ENCODE measurements at regions not wholly inside any gene's neighbourhood (a gene's known extent, or its start where the extent isn't known, plus 50 kb on each side); places are given as distances from the start of the nearest gene placed in this dataset.

DNA sequence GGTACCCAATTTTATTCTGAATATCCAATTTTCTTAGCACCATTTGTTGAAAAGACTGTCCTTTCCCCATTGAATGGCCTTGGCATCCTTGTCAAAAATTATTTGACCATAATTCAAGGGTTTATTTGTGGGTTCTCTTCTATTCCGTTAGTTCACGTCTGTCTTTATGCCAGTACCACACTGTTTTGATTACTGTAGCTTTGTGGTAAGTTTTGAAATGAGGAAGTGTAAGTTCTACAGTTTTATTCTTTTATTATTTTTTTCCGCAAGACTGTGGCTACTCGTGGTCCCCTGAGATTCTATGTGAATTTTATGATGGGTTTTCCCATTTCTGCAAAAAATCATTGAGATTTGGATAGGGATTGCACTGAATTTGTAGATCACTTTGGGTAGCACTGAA lies 402.6 kb downstream of the PLK2 start:
- DNase-seq: no peak

DNA sequence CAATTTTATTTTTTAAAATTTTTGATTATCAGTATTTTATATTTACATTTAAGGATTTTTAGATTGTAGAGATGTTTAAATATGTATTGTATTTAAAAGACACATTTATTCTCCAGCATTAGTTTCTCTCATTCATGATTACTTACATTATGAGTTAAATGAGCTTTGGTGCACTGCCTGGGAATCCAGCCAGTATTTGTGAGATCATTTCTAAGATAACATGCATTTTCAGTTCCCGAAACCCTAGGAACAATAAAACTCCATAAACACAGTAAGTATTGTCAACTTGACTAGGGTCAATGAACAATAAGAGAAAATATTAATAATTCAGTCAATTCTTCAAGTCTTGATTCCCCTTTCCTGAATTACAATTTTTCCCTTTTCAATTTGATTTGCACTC lies 403.3 kb downstream of the PLK2 start:
- no peak for DNase-seq

DNA sequence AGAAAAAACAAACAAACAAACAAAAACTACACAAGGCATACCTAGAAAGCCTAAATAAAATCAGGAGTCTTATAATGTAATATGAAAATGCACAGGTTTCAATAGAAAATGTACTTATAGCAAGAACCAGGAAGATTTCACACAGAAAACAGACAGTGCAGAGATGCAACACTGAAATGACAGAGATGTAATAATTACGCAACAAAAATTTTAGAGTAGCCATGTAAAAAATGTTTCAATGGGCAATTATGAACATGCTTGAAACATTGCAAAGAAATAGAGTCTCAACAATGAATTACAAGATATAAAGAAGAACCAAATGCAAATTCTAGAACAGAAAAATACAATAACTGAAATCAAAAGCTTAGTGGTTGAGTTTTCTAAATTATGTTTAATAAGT lies 405.9 kb downstream of the PLK2 start:
- no peak for DNase-seq

DNA sequence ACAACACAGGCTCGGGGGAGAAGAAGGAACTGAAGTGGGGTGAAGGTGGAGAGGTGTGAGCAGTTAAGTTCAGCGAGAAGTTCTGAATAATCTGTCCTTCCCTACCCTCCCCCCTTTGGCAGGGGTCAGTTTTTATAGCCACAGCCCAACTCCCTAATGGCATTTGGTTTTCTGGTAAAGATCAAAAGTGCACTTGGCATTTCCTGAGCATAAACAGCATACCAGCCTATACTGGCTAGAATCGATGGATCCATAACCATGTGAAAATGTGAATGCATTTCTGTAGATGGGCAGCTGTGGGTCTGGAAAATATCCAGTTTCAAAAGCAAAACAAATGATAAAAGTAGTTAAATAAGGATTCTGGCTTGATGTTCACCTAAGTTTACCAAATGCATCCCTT lies 410.9 kb downstream of the PLK2 start:
- no peak for DNase-seq

DNA sequence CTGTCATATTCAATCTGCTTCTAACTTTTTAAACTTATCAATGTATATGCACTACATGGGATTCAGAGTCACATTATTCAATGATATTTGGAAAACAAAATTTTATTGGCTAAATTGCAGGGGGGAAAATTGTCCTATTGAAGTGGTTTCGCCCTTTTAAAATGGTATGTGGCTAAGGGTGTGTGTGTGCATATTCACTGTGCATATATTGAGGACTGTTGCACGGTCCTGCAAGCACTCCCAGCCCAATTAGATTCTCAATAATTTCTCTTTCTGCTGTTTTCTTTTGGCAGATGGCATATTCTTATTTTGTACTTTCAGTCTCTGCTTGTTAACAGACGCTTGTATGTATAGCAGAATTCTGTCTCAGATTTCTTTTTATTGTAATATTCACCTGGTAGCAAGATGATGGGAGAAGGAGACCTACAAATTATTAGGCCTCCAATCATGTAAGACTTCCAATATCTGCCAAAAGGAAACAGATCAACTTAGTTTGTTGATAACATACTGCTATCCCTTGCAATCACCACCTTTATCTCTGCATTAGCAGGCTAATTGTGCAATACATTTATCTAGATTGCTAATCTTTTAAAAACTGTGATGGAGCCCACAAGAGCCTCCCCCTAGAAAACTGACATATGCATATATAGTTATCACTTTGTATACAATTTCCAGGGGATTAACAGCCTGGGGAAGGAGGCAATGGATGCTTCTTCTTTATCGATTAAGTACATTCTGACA lies 411.5 kb downstream of the PLK2 start:
- DNase-seq: no peak

DNA sequence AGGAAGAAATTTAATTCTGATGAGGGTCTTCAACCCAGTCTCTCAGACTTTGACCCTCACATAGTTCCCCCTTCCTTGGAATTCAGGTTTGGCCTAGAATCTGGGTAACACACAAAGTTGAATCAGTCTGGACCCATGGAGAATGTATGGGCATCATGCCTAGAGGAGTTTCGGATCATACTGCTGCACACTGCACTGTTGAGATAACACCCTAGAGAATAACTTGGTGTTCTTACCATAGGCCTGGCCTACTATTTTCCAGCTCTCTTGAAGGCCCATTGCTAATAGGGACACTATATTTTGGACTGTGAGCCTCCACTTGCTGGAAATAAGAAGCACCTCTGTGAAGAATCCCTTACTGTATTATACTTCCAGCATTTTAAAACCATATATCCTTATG lies 413.5 kb downstream of the PLK2 start:
- DNase-seq: no peak

DNA sequence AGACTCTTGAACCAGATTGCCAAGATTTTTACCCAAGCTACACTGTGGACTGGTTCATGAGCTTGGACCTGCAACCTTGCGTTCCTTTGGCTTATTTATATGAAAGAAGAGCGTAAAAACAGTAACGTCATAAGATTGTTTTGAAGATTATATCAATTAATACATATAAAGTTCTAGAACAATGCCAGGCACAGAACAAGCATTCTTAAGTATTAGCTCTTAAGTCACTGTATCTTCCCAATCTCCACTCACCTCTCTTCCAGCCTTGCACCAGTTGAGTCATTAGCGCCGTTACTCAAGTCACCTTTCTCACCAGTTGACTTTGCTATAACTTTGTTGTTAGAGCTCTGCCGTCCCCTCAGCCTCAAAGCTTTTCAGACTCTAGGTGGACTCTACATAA lies 415.7 kb downstream of the PLK2 start:
- DNase-seq: no peak

DNA sequence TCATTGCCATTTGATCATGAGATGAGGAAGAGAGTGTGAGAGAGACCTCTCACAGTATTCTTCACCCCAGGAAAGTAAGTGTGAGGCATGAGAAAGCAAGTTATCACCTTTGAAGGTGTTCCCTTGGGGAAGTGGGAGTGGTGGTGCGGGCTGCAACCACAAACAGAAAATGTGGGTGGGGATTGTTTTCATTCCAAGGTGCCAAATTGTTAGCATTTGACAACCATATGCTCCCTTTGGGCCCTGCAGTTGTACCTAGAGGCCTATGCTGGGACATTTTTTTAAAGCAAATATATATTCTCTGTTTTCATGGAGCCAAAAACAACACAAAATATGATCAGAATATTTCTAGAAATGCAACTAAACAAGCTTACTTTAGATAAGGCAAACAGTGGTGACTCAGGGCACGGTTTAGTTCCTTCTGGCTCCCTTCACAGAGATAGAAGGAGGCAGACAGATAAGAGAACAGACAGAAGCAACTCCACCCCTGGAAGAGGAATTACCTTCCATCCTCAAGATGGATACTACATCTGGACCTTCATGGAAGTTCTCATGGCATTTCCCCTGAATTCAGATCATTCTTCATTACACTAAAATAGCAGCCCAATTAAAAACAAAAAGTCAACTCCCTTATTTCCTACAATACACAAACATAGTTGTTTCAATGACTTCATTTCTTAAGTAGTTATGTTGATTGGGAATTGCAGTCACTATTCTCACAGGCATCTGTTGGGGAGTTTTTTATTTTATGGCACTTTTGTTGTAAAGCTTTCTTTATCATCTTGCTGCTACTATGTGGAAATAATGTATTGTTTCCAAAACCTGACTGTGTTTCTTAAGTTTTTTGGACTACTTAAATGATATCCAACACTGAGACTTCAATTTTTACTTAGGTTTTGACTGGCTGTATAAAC lies 416.6 kb downstream of the PLK2 start:
- DNase-seq: no peak

DNA sequence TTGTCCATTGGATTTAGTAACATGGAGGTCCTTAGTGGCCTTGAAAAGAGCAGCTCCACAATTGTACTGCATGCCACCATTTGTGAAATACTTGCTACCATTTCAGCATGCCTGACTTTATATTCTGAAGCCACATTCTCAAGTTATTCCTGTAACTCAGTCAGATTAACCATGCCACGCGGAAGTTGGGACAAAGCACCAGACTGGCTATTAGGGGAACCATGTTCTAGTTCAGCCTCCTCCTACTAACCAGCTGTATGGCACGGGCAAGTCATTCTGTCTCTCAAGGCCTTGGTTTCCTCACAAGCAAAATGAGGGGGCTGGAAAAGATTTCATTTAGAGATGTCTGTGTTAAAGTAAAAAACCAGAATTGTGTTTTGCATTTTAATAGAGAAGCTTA lies 418.0 kb downstream of the PLK2 start:
- DNase-seq: no peak

DNA sequence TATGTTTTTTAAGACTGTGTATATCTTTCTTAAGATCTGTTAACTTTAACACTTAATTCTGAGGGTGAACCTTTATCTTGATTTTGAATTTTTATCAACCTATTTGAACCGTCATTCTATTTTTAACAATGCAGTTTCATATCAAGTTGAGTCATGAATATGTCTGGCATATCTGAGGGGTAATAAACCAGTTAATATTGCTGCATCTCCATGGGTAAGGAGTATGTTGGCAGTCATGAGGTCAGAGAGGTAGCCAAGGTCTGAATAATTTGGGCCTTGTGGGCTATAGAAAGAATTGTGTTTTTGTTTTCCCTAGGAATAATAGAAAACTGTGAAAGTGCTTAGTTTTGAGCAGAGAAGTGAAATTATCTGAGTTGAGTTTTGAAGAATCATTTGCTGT lies 419.0 kb downstream of the PLK2 start:
- no peak for DNase-seq

DNA sequence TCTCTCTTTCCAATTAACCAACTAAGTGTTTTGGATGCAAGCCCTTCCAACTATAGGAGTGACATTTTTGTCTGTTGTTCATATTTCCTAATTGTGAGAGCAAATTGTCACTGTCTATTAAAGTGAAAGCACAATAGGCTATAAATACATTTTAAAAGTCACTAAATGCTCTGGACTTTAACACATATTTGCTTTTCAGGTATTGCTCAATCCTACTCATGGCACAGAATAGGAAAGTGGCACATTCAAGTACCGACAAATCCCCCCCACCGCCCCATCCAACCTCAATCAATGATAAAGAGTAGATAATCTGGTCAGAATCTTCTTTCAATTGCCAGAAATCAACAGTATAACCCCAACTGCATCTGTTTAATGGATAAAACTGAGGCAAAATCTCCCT lies 419.8 kb downstream of the PLK2 start:
- no peak for DNase-seq

DNA sequence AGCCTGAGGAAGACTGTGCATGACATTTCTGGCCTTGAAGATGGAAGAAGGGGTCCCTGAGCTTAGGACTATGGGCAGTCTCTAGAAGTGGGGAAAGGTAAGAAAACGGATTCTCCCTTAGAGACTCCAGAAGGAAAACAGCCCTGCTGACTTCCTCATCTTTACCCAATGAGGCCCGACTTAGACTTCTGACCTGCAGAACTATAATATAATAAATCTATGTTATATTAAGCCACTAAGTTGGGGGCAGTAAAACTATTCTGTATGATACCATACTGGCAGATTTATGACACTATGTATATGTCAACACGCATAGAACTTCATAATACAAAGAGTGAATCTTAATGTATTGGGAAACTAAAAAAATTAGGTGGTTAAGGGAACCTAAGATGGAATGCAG lies 422.0 kb downstream of the PLK2 start:
- DNase-seq: no peak

DNA sequence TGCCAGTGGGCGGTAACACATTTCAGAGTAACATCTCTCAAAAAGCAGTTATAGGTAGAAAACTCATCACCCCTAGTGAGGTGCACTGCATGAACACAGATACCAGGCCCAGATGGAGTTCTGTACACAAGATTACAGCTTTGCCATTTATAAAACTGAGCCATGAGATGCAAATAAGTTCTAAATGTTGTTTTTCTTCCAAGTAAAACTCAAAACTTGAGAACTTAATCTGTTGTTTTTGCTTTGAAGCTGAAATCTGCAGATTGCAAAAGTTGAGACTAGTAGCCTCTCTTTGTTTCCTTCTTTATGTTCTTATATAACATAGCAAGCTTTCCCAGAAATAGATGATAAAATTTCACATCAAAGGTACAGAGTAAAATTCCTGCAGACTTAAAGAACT lies 434.1 kb downstream of the PLK2 start:
- DNase-seq: no peak

DNA sequence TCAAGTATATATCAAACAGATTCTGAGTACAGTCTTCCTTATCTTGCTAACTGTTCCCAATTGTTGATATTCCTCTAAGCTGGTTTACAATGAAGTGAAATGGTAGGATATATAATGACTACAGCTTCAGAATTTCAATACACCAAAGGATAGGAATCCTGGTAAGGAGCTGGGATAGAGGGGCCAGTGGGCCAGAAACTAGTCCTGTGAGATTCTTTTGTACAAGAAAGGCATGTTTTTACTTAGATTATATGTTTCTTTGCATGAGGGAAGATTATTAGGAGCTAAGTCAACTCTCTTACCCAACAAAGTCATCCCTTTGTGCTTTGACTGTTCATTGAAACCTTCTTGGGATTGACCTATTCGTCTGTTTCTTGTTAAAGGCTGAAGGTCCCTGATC lies 435.7 kb downstream of the PLK2 start:
- no peak for DNase-seq

DNA sequence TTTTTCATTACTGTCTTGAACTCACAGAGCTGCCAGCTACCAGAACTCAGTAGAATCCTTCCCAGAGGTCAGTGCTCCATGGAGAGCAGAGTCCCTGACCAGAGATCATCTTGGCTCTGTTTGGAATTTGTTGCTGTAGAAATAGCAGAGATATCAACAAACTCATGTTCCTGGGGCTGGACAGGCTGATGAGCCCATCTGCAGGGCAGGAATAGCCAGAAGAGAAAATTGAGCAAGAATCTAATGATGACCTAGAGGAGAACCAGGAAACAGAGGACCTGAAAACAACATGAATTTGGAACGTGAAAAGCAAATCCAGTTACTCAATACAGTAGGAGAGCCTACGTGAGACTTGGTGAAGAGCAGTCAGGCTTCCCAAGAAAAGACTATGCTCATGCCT lies 437.8 kb downstream of the PLK2 start:
- no peak for DNase-seq

DNA sequence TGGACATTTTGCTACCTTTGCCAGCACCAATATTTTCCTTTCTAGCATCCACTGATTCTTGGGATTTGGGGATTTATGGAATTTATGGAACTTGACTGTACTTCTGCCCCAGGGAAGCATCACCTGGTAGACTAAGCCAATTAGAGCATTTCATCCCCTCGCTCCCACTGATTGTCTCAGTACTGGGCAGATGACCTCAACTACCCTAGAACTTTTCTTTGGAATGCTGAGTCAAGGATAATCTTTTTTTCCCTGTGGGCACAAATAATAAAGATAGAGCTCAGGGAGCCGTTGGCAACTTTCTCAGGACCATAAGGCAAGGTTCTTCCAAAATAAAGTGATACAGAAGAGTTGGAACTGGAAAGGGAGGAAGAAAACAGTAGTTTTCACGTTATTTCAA lies 438.4 kb downstream of the PLK2 start:
- no peak for DNase-seq

DNA sequence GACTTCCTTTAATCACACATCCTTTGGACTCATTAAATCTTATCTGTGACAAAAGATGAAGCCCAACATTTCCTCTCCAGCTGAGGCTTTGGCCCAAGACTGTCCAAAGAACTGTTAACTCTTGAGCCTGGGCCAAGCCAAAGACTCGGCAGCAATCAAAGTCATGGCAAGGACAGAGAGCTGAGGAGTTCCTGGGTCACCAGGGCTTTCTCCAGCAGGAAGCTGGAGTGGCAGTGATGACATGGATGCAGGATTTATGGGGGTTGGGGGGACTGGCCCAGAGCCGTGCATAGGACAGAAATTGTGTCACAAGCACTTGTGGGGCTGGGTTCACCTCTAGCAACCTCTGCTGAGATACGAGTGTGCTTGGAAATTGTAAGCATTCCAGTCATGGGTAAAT lies 440.3 kb downstream of the PLK2 start:
- no peak for DNase-seq

DNA sequence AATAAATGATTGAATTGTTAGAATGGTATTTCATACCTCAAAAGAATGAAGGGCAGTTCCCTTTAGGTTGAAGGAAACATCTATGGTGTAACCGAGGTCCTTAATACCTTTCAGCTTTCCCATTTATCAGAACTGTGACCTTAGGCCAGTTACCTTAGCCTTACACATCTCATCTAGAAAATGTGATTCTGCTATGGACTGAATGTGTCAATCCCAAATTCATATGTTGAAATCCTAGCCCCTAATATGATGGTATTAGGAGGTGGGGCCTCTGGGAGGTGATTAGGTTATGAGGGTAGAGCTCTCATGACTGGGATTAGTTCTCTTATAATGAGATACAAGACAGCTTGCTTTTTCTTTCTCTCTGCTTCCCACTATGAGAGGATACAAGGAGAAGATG lies 441.9 kb downstream of the PLK2 start:
- no peak for DNase-seq

DNA sequence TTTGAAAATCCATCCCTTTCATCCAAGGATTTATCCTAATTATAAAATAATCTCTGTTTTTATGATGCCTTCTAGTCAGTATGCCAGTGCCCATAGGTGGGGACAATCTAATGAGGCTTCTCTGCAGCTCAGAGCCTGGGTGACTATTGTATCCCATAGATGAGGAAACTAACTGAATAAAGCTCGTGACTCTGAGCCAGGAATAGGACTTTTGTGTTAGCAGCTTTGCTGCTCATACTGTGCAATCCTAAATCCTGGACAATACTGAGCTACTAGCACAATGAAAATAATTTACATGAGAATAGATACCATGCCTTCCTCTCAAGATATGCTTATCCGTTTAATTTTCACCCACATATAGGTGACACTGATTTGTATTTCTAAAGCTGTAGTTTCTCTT lies 443.0 kb downstream of the PLK2 start:
- no peak for DNase-seq

DNA sequence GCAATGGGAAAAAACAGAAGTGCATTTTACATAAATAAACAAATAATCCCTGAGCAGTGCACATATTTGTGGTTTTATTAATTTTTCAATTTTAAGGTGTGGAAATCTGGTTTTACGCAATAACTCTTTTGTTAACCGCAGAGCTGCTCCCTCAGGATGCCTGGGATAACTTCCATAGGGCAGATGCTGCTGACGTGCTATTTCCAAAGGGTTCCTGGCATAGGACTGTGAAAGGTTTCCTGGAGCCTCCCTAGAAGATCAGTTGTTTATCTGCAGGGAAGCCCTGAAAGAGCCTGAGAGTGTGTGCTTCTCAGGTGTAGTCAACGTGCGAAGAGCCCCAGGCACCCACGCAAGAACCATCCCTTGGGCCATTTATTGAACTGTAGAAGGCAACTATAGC lies 443.5 kb downstream of the PLK2 start:
- no peak for DNase-seq

DNA sequence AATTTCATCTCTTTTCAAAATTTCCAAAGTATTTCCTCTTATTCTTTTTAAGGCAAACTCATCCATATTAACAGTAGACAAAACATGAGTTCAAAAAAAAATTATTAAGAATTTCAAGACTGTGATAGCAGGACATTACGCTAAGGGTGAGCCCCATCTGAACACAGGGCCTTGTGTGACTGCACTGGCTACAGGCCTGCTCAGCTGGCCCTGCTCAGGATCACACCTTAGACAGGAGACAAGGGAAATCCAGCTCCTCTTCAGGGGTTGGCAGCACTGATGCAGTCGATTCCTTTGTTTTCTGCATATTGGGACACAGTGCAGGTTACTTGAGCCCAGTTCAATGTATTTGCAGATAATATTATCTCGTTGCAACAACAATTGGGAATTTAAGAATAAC lies 444.7 kb downstream of the PLK2 start:
- no peak for DNase-seq

DNA sequence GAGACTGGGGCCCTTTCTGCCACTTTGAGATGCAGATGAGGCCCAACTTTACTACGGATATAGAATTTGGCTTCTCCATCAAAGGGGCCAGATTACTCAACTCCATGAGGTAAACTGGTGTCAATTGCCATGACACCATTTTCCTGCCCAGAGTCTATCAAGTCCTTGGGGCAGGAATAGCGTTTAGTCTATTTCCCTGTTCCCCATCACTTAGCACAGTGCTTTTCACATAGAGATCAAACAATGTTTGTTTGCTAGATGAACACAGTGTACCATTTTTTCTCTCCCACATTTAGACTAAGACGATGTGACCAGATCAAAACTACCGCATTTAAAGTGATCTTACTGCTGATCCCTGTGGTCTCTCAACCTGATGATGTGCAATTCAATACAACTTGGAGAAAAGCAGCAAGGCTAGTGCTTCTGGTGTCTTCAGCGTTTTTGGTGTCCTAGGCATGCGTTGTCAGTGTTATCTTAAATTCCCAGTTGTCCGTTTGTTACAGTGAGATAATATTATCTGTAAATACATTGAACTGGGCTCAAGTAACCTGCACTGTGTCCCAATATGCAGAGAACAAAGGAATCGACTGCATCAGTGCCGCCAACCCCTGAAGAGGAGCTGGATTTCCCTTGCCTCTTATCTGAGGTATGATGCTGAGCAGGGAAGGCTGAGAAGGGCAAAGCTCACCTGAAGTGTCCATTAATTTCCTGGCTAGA lies 446.2 kb downstream of the PLK2 start:
- no peak for DNase-seq

DNA sequence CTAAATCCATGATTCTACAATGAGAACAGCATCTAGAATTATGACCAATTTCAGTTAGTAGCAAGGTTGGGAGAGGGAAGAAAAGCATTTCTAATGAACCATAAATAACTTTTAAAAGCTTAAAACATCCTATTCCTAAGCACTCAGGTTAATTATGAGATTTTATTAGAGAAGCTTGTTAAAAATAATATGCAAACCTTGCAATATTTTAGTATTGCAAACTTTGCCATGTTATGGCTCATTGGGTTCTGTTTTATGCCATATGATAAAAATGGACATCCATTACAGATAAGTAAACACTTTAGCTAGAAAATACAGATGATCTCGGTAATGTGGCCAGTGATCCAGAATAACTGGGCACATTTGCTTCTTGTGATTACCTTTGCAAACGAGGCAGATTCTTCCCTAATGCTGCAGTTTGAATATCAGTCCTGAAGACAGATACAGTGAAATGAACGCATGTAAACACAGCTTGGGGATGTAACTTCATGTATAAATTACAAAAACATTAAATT lies 447.0 kb downstream of the PLK2 start:
- no peak for DNase-seq

DNA sequence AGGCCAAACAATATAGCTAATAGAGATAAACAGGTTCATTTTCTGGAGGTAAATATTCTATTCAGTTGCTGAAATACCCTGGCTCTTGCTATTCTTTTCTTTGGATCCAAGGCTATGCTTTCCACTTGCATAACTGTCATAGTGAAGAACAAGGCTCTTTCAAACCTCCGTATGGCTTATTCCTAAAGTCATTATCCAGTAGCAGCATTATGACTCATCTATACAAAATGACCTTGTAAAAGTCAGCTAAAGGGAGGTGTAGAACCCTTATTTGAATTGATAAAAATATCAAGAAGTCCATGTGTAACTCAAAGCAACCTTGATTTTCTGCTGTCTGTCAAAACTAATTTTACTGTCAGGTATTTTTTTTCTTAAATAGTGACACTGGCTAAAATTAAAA lies 447.8 kb downstream of the PLK2 start:
- no peak for DNase-seq
